ENCODE measurements at regions not wholly inside any gene's neighbourhood (a gene's known extent, or its start where the extent isn't known, plus 50 kb on each side); places are given as distances from the start of the nearest gene placed in this dataset.

- no peak overlapping the region for H4K91ac ChIP-seq (ENCODE audit: insufficient read length, low read depth, low read length)
- H3T11ph ChIP-seq (ENCODE audit: low read length): no peak overlapping the region
- no peaks in the 10 kb centered on the region for H3K79me1 ChIP-seq (ENCODE audit: insufficient read depth, low read depth, low read length, poor library complexity, severe bottlenecking)
- no peaks in the 10 kb centered on the region for H4K20me1 ChIP-seq (ENCODE audit: control insufficient read depth, insufficient read depth, insufficient read length)
- H2BK120ac ChIP-seq (ENCODE audit: low read depth, low read length, poor library complexity, severe bottlenecking): no peak overlapping the region
- H3K27ac ChIP-seq (ENCODE audit: insufficient read length, low read depth, low read length): no peak overlapping the region
- no peak overlapping the region for H3K4me3 Mint-ChIP-seq
- no peak overlapping the region for H3K9ac ChIP-seq (ENCODE audit: extremely low read depth, insufficient read length, low read length)
- H3K4me2 ChIP-seq (ENCODE audit: insufficient read depth, insufficient read length, low read length): no peak overlapping the region
- H3K4ac ChIP-seq (ENCODE audit: low read depth, low read length): no peak overlapping the region
- H4K5ac ChIP-seq (ENCODE audit: insufficient read length, low read depth, low read length): no peak overlapping the region
- H2BK12ac ChIP-seq (ENCODE audit: insufficient read length, low read depth, low read length): no peak overlapping the region
- no peak for DNase-seq
- H3K56ac ChIP-seq (ENCODE audit: insufficient read length, low read depth, low read length): no peak overlapping the region
- no peak overlapping the region for H2AK5ac ChIP-seq (ENCODE audit: insufficient read length, low read length)
- WGBS (ENCODE audit: extremely low coverage, insufficient read length, low lambda C conversion rate): no CpG with 5 or more reads among the region's 1 CpG
- TF ChIP-seq CTCF (conservative IDR thresholded peaks at IDR 0.05): no peak
- H3K27me3 Mint-ChIP-seq (ENCODE audit: low read depth): no peaks in the 10 kb centered on the region
- H4K8ac ChIP-seq (replicated peaks; ENCODE audit: insufficient read length, low read depth, low read length): no peak overlapping the region
- H3K4me1 ChIP-seq (ENCODE audit: insufficient read depth, low read length): no peaks in the 10 kb centered on the region
- no peak overlapping the region for H3K14ac ChIP-seq (ENCODE audit: insufficient read depth, low read length)
- no peak overlapping the region for H2BK5ac ChIP-seq (ENCODE audit: insufficient read length, low read length)
- no peaks in the 10 kb centered on the region for H3K23me2 ChIP-seq (ENCODE audit: insufficient read length, low read depth, low read length, poor library complexity, severe bottlenecking)
- no peak overlapping the region for H2BK15ac ChIP-seq (ENCODE audit: low read depth, low read length)
- H3K79me2 ChIP-seq (ENCODE audit: insufficient read depth, low read length): no peaks in the 10 kb centered on the region
- H3K27me3 ChIP-seq (ENCODE audit: insufficient read depth, low read length): no peaks in the 10 kb centered on the region
- peaks cover 25 to 31% of the 10 kb centered on the region in 2 experiments for H3K4me1 Mint-ChIP-seq
- no peak overlapping the region for H2AFZ ChIP-seq (ENCODE audit: low read length)
- H2BK20ac ChIP-seq (ENCODE audit: low read depth, low read length, poor library complexity, severe bottlenecking): no peak overlapping the region
- H3K23ac ChIP-seq (ENCODE audit: insufficient read length, low read depth, low read length): no peak overlapping the region
- no peaks in the 10 kb centered on the region for H3K9me3 ChIP-seq (ENCODE audit: control insufficient read depth, low read depth, low read length)
- H3K18ac ChIP-seq (ENCODE audit: insufficient read length, low read depth, low read length): no peak overlapping the region
- peak overlapping the region in 2 of 3 experiments; percentile 39 to 53; a peak in 2 of 7 replicates for H3K27ac Mint-ChIP-seq
- no peaks in the 10 kb centered on the region for H3K36me3 Mint-ChIP-seq (ENCODE audit: insufficient read depth in 1 of 3, low read depth in 3 of 3)
- no peaks in the 10 kb centered on the region for H3K9me3 Mint-ChIP-seq
Observed at GRCh38 chr2:155982135-155982534, 350.4 kb downstream of the NR4A2 start.

Measured in H9 (cell line).